Ishikawa (cell line): ENCODE measurements at regions not wholly inside any gene's neighbourhood (a gene's known extent, or its start where the extent isn't known, plus 50 kb on each side); places are given as distances from the start of the nearest gene placed in this dataset.

Experiments
- CEBPB ChIP-seq: IDR thresholded peaks from 2 replicates; pipeline ENCODE4 v1.6.1; 2012
- CREB1 ChIP-seq: IDR thresholded peaks from 2 replicates; pipeline ENCODE4 v1.6.1; 2012; ENCODE audit warnings: low read depth
- EGR1 ChIP-seq: IDR thresholded peaks from 2 replicates; pipeline ENCODE4 v1.6.1; 2012
- EP300 ChIP-seq: IDR thresholded peaks from 2 replicates; pipeline ENCODE4 v1.6.1; 2012; ENCODE audit warnings: borderline replicate concordance
- FOXM1 ChIP-seq: IDR thresholded peaks from 2 replicates; pipeline ENCODE4 v1.6.1; 2012; ENCODE audit warnings: low read depth, borderline replicate concordance
- MAX ChIP-seq: IDR thresholded peaks from 2 replicates; pipeline ENCODE4 v1.6.1; 2012
- NFIC ChIP-seq: IDR thresholded peaks from 2 replicates; pipeline ENCODE4 v1.6.1; 2012
- RAD21 ChIP-seq: IDR thresholded peaks from 2 replicates; pipeline ENCODE4 v1.6.1; 2012; ENCODE audit warnings: low read depth
- REST ChIP-seq: IDR thresholded peaks from 2 replicates; pipeline ENCODE4 v1.6.1; 2012; ENCODE audit warnings: low read depth, mild to moderate bottlenecking
- TAF1 ChIP-seq: IDR thresholded peaks from 2 replicates; pipeline ENCODE4 v1.6.1; 2012; ENCODE audit warnings: low read depth, mild to moderate bottlenecking
- TCF12 ChIP-seq: IDR thresholded peaks from 2 replicates; pipeline ENCODE4 v1.6.1; 2012; ENCODE audit warnings: low read depth
- TEAD4 ChIP-seq: IDR thresholded peaks from 2 replicates; pipeline ENCODE4 v1.6.1; 2012
- USF1 ChIP-seq: IDR thresholded peaks from 2 replicates; pipeline ENCODE4 v1.6.1; 2012
- YY1 ChIP-seq: IDR thresholded peaks from 2 replicates; pipeline ENCODE4 v1.6.1; 2012; ENCODE audit warnings: low read depth
- ZBTB7A ChIP-seq: IDR thresholded peaks from 2 replicates; pipeline ENCODE4 v1.6.1; 2012; ENCODE audit warnings: low read depth

- TF ChIP-seq YY1: no peak
These were observed 394.8 kb downstream of the KLF12 start for GRCh38 chr13:73739394-73739793.

- TF ChIP-seq EGR1: no peak
- no peak for TF ChIP-seq RAD21
- no peak for TF ChIP-seq CEBPB
- TF ChIP-seq TEAD4: no peak
- TF ChIP-seq CREB1: no peak
- TF ChIP-seq USF1: no peak
- no peak for TF ChIP-seq MAX
- TF ChIP-seq REST: no peak
- no peak for TF ChIP-seq TCF12
- TF ChIP-seq TAF1: no peak
- no peak for TF ChIP-seq NFIC
- TF ChIP-seq FOXM1: no peak
- TF ChIP-seq ZBTB7A: no peak
- TF ChIP-seq YY1: no peak
- no peak for TF ChIP-seq EP300
These were observed 395.6 kb downstream of the KLF12 start for GRCh38 chr13:73738626-73739025.

- no peak for TF ChIP-seq NFIC
- no peak for TF ChIP-seq CEBPB
- no peak for TF ChIP-seq YY1
- no peak for TF ChIP-seq REST
- TF ChIP-seq MAX: no peak
- no peak for TF ChIP-seq RAD21
- TF ChIP-seq EP300: no peak
- TF ChIP-seq EGR1: no peak
- TF ChIP-seq TAF1: no peak
- no peak for TF ChIP-seq FOXM1
- TF ChIP-seq USF1: no peak
- TF ChIP-seq ZBTB7A: no peak
- no peak for TF ChIP-seq CREB1
- TF ChIP-seq TEAD4: no peak
- TF ChIP-seq TCF12: no peak
These were observed 397.0 kb downstream of the KLF12 start for GRCh38 chr13:73737214-73737613.

- TF ChIP-seq TCF12: no peak
- TF ChIP-seq TEAD4: no peak
- no peak for TF ChIP-seq TAF1
- no peak for TF ChIP-seq REST
- no peak for TF ChIP-seq EGR1
- no peak for TF ChIP-seq FOXM1
- TF ChIP-seq CEBPB: no peak
- no peak for TF ChIP-seq MAX
- TF ChIP-seq CREB1: no peak
- TF ChIP-seq USF1: no peak
These were observed 400.5 kb downstream of the KLF12 start for GRCh38 chr13:73733706-73734105.
